ENCODE measurements at regions not wholly inside any gene's neighbourhood (a gene's known extent, or its start where the extent isn't known, plus 50 kb on each side); places are given as distances from the start of the nearest gene placed in this dataset.

DNA sequence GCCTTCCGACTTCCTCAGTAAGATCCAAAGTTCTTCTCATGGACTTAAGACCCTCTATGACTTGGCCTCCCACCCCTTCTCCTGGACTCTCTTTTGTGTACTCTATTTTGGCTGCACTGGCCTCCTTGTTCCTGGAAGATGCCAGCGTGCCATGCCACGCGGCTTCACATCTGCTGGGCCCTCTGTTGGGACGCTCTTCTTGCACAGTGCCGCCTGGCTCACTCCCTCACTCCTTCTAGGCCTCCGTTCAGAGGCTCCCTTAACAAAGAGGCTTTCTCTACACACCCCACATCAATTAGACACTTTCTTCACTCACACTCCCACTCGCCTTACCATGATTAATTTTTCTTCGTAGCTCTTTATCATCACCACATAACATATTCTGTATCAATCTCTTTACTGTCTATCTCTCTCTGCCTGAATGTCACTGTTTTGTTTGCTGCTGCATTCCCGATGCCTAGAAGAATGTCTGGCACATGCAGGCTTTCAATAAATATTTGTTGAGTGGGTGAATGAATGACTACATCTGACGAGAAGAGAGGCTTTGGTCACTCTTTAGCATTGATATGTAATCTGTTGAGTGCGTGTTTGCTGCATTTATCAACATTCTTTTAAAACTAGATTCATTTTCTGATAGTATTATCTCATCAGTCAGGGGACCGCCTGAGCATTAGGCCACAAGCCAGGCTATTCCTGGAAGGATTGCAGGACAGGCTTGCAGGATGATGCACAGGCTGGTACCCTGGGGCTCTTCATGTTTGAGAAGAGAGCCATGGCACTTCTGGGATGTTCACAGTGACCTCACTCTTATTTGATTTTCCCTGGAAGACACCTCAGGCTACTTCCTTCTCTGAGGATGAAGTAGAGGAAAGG, 60.6 kb upstream of the AMPD3 start:
- Mint-ChIP-seq H3K36me3 (ENCODE audit: low read depth) (no peaks in the 10 kb centered on the region), H3K4me3 (no peak overlapping the region), H3K9me3 (no peaks in the 10 kb centered on the region), H3K27me3 (ENCODE audit: low read depth) (peaks cover 26% of the 10 kb centered on the region), H3K4me1 (ENCODE audit: low read depth) (no peaks in the 10 kb centered on the region), H3K27ac (no peak overlapping the region)
- DNase-seq (ENCODE audit: low spot score), result no peak

- Mint-ChIP-seq H3K27me3 (ENCODE audit: low read depth) (peaks cover 24% of the 10 kb centered on the region), H3K4me3 (no peak overlapping the region), H3K36me3 (ENCODE audit: low read depth) (no peaks in the 10 kb centered on the region), H3K9me3 (no peaks in the 10 kb centered on the region), H3K27ac (no peak overlapping the region), H3K4me1 (ENCODE audit: low read depth) (peaks cover 2% of the 10 kb centered on the region)
- no peak for DNase-seq (ENCODE audit: low spot score)
These were observed 59.7 kb upstream of the AMPD3 start for GRCh38 chr11:10395166-10395897.

DNA sequence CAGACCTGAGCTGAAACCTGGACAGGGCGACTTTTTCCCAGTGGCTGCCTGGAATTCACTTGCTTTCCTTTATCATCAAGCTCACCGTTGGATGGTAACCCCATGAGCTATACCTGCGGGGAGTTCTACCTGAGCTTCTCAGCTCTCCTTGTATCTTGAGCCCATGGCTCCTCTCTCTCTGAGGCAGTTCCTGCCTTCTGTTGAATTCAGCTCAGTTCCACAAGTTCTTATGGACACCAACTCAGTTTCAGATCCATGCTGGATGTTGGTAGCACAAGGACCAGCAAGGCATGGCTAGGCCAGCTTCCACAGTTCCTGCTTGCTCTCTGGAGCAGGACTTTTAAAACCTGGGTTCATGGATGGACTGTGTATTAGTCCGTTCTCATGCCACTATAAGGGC, 58.3 kb upstream of the AMPD3 start:
- no peak overlapping the region for H3K27ac Mint-ChIP-seq
- H3K9me3 Mint-ChIP-seq, result no peaks in the 10 kb centered on the region
- peaks cover 7% of the 10 kb centered on the region for H3K4me1 Mint-ChIP-seq (ENCODE audit: low read depth)
- H3K4me3 Mint-ChIP-seq, result no peak overlapping the region
- DNase-seq (ENCODE audit: low spot score), result no peak
- peaks cover 16% of the 10 kb centered on the region for H3K27me3 Mint-ChIP-seq (ENCODE audit: low read depth)
- H3K36me3 Mint-ChIP-seq (ENCODE audit: low read depth), result no peaks in the 10 kb centered on the region

DNA sequence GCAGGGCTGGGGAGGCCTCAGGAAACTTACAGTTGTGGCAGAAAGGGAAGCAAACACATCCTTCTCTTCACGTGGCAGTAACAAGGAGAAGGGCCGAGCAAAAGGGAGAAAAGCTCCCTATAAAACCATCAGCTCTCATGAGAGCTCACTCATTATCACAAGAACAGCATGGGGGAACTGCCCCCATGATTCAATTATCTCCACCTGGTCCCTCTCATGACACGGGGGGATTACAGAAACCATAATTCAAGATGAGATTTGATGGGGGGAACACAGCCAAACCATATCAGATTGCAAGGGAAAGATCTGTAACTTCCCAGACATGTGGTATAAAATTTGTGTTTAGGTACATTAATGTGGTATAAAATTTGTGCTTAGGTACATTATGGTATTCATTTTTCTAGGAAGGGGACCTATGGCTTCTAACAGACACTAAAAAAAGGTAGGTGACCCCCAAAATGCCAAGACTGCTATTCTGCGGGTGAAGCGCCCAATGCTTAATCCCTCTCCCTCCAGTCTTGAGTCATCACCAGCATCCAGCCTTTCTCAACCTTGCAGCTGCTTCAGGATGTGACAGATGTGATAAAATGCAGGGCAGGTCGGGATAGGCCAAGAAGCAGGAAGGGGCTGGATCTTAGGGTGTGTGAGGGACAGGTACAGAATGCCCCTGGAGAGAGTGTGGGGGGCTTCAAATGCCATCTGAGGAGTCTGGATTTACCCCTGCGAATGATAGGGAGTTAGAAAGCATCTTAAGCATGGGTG, 57.7 kb upstream of the AMPD3 start:
- H3K27me3 Mint-ChIP-seq (ENCODE audit: low read depth), result peaks cover 12% of the 10 kb centered on the region
- no peak overlapping the region for H3K27ac Mint-ChIP-seq
- H3K4me3 Mint-ChIP-seq, result no peak overlapping the region
- no peaks in the 10 kb centered on the region for H3K9me3 Mint-ChIP-seq
- H3K4me1 Mint-ChIP-seq (ENCODE audit: low read depth), result peaks cover 7% of the 10 kb centered on the region
- H3K36me3 Mint-ChIP-seq (ENCODE audit: low read depth), result no peaks in the 10 kb centered on the region
- no peak for DNase-seq (ENCODE audit: low spot score)

DNA sequence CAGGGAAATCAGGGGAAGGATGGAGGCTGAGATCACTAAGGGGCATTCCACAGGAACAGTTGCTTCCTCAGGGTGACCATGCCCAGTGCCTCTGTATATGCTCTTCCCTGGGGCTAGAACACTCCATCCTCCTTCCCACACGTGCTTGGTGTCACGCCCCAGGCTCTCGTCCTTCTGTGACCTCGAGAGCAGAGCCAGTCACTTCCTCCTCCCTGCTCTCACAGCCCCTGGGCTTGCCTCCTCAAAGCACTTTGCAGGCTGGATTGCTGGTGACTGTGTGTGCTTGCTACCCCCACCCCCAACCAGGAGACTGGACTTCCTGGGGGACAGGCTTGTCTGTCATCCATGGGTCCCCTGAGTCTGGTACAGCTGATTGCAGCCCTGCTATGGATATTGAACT, 56.5 kb upstream of the AMPD3 start:
- Mint-ChIP-seq H3K9me3 (no peaks in the 10 kb centered on the region), H3K36me3 (ENCODE audit: low read depth) (no peaks in the 10 kb centered on the region), H3K27me3 (ENCODE audit: low read depth) (peaks cover 7% of the 10 kb centered on the region), H3K27ac (no peak overlapping the region), H3K4me1 (ENCODE audit: low read depth) (peaks cover 7% of the 10 kb centered on the region), H3K4me3 (no peak overlapping the region)
- no peak for DNase-seq (ENCODE audit: low spot score)

- Mint-ChIP-seq H3K4me1 (ENCODE audit: low read depth) (peaks cover 7% of the 10 kb centered on the region), H3K4me3 (no peak overlapping the region), H3K27me3 (ENCODE audit: low read depth) (peaks cover 4% of the 10 kb centered on the region), H3K36me3 (ENCODE audit: low read depth) (no peaks in the 10 kb centered on the region), H3K9me3 (no peaks in the 10 kb centered on the region), H3K27ac (no peak overlapping the region)
- no peak for DNase-seq (ENCODE audit: low spot score)
These were observed 54.2 kb upstream of the AMPD3 start for GRCh38 chr11:10400856-10401255.

- H3K27ac Mint-ChIP-seq, result no peak overlapping the region
- H3K36me3 Mint-ChIP-seq (ENCODE audit: low read depth), result no peaks in the 10 kb centered on the region
- peaks cover under 1% of the 10 kb centered on the region for H3K27me3 Mint-ChIP-seq (ENCODE audit: low read depth)
- H3K4me3 Mint-ChIP-seq, result no peak overlapping the region
- peaks cover 8% of the 10 kb centered on the region for H3K4me1 Mint-ChIP-seq (ENCODE audit: low read depth)
- no peak for DNase-seq (ENCODE audit: low spot score)
- no peaks in the 10 kb centered on the region for H3K9me3 Mint-ChIP-seq
These were observed 53.8 kb upstream of the AMPD3 start for GRCh38 chr11:10401256-10401655.

- Mint-ChIP-seq H3K36me3 (ENCODE audit: low read depth) (no peaks in the 10 kb centered on the region), H3K4me1 (ENCODE audit: low read depth) (peaks cover 9% of the 10 kb centered on the region), H3K27ac (no peak overlapping the region), H3K27me3 (ENCODE audit: low read depth) (no peaks in the 10 kb centered on the region), H3K4me3 (no peak overlapping the region), H3K9me3 (no peaks in the 10 kb centered on the region)
- DNase-seq (ENCODE audit: low spot score), result no peak
These were observed 53.2 kb upstream of the AMPD3 start for GRCh38 chr11:10401696-10402392.
